ENCODE measurements at regions not wholly inside any gene's neighbourhood (a gene's known extent, or its start where the extent isn't known, plus 50 kb on each side); places are given as distances from the start of the nearest gene placed in this dataset.
"Not testable (repeated sequence)": the region's sequence is repeated elsewhere in the genome, so short reads cannot be mapped to it uniquely, and the experiment has no call there.

DNA sequence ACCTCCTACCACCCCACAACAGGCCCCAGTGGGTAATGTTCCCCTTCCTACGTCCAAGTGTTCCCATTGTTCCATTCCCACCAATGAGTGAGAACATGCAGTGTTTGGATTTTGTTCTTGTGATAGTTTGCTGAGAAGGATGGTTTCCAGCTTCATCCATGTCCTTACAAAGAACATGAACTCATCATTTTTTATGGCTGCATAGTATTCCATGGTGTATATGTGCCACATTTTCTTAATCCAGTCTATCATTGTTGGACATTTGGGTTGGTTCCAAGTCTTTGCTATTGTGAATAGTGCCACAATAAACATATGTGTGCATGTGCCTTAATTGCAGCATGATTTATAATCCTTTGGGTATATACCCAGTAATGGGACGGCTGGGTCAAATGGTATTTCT, 81.6 kb downstream of the P2RY10 start:
- not testable (repeated sequence) for DNase-seq

DNA sequence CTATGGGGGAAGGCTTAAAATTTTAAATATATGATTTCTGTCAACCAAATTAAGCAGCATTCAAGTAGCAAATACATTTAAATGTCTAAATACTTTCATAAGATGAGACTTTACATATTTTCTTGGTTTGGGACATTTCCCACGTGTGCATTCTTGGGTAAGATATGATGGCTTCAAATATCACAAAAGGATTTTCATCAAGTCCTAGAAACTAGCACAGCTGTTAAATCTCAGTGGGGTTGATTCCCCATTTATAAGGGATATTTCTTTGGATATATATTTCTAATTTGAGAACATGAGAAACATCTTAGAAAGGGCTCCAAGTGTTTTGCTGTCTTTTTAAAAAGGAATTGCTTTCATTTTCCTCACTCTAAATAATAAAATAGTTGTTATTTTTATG, 90.2 kb downstream of the P2RY10 start:
- no peak for DNase-seq

DNA sequence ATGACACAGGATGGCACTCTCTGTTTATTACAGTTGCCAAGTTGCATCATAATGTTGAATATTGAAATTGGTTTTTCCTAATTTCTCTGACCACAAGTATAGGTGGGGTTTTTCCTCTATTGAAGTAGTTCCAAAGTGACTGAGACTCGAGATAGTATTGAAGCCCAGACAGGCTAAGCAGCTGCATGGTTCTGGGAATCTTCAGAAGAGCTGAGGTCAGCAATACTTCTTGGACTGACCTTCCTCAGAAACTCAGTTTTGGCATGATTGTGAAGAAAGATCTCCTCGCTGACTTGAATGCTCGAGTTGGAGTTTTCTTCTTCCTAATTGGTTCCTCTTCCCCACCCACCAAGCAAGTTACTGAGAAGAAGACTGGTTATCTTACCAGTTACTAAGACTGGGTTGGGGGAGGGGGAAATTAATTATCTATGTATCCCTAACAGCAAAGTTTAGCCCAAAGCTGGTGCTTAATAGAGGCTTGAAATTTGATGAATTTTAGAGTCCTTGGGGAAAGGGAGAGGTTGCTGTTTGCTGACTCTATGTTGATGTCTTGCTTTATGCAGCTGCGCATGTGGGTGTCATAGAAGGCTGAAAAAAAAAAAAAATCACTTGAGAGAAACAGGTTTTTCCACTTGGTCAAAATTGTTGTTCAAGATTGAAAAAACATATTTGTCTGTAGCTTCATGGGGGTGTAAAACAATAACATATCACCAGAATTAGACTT, 91.1 kb downstream of the P2RY10 start:
- peak; percentile 0 for DNase-seq

DNA sequence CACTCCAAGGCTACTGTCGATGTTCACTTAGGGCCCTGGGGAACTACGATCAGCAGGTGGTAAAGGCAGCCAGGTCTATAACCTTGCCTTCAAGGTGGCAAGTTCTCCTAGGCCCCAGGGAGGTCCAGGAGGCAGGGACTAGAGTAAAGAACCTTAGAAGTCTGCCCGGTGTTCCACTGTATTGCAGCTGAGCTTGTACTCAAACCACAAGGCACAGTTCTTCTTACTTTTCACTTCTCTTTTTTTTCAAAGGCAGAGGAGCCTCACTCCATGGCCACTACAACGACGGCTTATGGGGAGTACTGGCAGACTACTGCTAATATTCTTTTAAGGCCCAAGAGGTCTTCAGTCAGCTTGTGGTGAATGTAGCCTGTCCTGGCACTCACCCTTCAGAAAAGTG, 78.8 kb upstream of the GPR174 start:
- DNase-seq: no peak

DNA sequence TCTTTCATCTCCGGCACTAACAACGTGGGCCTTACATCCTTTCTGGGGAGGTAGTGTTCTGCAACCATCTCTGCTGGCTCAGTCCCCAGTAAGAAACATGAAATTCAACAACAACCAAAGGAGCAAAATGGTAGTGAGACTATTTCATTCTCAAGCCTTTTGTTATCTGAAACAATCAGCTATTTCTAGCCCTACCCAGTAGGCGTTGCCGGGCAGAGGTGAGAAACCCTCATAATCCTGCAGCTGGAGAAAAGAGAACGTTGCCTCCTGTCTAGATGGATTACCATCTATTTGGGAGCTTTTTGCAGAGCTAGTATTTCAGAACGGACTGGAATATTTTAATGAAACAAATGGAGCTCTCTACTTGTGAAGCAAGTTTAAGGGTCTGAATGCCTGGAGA, 66.4 kb upstream of the GPR174 start:
- DNase-seq: no peak

DNA sequence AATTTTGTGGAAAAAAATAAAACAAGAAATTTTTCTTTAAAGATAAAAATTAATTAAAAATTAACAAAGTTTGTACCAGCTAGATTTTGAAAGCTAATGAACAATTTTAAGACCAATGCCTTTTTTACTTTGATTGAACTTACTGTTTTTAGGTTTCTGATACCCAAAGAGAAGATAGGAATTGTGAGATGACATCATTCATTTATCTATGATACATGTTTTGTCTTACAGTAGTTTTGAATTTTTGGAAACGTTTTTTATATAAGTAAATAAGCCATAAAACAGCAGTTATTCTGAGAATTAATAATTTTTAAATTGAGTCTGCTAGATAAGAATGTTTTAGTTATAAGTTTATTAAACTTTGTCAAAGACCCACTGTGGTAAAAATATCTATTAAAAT, 65.0 kb upstream of the GPR174 start:
- no peak for DNase-seq

DNA sequence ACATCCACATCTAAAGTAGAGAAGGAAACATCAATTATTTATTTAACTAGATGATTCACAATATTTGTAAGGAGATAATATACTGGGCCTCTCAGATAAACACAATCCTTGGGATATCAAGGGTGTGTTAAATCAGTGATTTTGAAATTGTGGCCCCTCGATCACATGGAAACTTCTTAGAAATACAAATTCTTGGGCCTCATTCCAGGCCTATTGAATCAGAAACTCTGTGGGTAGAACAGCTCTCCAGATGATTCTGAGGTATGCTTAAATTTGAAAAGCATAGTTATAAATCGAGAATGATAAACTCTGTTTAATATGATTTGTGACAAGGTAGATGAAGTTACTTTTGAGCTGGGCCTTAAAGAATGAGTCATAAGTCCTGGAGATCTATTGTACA, 64.3 kb upstream of the GPR174 start:
- DNase-seq: no peak

DNA sequence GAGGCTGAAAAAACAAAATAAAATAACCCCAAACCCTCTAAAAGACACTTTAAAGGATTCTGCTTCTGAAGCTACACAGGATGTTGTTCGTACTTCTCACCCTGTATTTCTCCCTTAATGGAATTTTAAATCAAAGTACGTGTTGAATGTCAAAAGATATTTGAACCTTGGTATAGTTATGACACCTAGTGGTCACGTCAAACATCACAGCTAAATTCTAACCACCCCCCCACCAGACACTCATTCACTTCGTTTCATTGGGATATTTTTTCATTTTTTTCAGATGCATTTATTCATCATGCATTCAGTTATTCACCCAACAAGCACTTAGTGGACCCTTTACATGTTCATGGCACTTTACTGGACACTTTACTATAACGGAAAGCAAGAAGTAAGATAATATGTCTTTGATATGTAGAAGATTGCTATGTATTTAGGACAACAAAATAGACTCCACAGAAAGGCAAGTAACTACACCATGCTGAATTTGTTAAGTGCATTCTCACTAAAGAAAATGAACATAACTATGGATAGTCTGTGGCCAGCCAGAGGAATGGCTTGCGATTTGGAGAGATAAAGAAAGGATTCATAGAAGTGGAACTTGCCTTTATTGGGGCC, 62.5 kb upstream of the GPR174 start:
- peak; percentile 70 for DNase-seq

DNA sequence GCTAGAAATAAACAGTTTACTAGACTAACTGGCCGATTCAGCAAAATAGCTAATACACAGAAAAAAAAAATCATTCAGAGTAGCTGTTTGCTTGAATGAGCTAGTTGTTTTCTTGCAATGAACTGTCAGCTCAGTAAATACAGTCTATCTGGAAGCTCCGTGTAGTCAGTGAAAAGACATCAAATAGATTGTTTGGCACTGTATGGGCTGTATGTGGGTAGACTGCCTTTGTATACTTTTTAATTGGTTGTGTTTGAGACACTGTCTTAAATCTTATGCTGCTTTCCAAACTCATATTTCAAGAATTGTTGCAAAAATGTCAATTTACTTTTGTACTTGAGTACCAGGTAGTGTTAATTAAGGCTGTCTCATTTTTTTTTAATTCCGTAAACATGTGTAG, 61.6 kb upstream of the GPR174 start:
- DNase-seq: no peak

DNA sequence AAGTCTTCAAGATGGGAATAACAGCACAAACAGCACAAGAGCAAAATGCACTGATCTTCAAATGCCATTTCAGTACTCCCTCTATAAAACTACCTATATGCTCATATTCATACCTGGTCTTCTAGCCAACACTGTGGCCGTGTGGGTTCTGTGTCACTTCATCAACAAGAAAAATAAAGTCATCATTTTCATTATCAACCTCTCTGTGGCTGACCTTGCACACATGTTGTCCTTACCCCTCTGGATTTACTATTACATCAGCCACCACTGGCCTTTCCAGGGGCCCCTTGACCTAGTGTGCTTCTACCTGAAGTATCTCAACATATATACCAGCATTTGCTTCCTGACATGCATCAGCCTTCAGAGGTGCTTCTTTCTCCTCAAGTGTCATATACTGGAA, 59.6 kb upstream of the GPR174 start:
- DNase-seq: no peak

DNA sequence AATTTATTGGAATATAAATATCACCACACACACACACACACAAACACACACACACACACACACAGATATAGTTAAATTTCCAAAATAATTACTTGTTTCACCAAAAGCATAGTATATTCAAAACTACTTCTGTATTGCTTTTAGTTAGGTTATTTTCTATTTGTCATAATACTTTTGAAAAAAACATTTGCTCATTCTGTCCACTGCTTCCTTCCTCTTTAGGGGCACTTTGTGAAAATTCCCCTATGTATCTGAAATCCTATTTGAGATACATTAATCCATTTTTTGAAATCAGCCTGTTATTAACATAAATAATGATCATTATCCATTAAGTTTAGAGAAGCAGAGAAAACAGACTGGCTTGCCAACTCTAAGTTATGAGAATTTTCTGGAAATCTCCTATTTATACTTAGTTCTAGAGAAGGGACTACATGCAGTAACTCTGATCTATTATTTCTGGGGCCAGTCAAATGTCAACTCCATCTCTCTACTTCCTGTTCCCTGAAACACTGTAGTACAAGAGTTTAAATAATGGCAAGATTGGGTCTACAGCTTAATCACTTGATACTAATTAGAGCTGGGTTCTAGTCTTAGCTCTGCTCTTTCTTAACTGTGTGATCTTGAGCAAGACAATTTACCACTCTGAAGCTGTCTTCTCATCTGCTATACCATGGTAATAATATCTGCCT, 54.4 kb upstream of the GPR174 start:
- no peak for DNase-seq

DNA sequence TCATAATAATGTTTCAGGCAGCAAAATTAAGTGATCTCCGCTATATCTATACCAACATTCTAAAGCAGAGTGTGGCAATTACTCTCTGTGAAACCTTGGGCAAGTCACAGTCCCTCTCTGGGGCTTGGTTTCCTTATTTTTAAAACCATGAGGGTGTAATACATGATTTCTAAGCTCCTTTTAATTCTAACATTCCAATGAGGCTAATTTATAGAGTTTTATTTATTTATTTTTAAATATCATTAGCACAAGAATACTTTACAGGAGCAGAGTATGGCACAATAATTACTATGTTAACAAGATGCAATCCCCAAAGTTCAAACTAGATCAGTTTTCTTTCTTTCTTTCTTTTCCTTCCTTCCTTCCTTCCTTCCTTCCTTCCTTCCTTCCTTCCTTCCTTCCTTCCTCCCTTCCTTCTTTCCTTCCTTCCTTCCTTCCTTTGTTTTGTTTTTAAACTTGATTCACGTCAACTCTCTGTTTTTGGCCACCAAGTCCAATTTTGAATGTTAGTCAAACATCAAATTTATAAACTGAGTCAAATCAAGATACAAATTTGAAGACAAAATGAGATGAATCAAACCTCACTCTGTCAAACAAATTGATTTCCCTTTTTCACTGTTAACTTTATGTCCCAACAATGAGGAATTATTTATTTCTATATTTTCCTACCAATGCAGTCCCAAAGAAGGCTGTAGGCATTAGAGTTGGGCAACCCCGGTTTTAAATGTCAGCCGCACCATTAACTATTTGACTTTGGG, 50.2 kb upstream of the GPR174 start:
- DNase-seq: no peak

Measured in CD4-positive, alpha-beta T cell treated with Interleukin-21 for 1 hour (primary cell).